ENCODE measurements at regions not wholly inside any gene's neighbourhood (a gene's known extent, or its start where the extent isn't known, plus 50 kb on each side); places are given as distances from the start of the nearest gene placed in this dataset.

- no peak for TF ChIP-seq MAX (IDR thresholded peaks at IDR 0.05)
- TF ChIP-seq EHMT2 (IDR thresholded peaks at IDR 0.05; ENCODE audit: low read depth) = no peak
- no peak for TF ChIP-seq CTCF (IDR thresholded peaks at IDR 0.05)
- TF ChIP-seq NR3C1 (IDR thresholded peaks at IDR 0.05) = no peak
- no peak for TF ChIP-seq RNF2 (IDR thresholded peaks at IDR 0.05; ENCODE audit: borderline replicate concordance, low read depth)
- TF ChIP-seq HOXA7 (CRISPR knock-in tag; IDR thresholded peaks at IDR 0.05) = no peak
Observed at GRCh38 chr15:26033493-26033892, 170.4 kb upstream of the ATP10A start.

Measured in A549 (cell line).